Spleen (tissue), 7 donors: ENCODE measurements at regions not wholly inside any gene's neighbourhood (a gene's known extent, or its start where the extent isn't known, plus 50 kb on each side); places are given as distances from the start of the nearest gene placed in this dataset.

Experiments
- CTCF ChIP-seq, 11 experiments: fragments of 200-600 bp in 7 of 11; fragments of 450-650 bp in 4 of 11; sonication (generic) in 4 of 11; IDR thresholded peaks in 8 of 11; conservative IDR thresholded peaks in 3 of 11; 1 replicate in 7 of 11; 2 replicates in 4 of 11; pipeline versions ENCODE4 v1.4.0 to v1.8.0; 2016 to 2021; ENCODE audit warnings: antibody characterized with exemption in 11 of 11, inconsistent platforms in 4 of 11, mild to moderate bottlenecking in 1 of 11
- POLR2A ChIP-seq, 3 donors: fragments of 450-650 bp; IDR thresholded peaks; one replicate each; pipeline ENCODE4 v1.5.1; 2017; ENCODE audit warnings: antibody characterized with exemption in 3 of 3, mild to moderate bottlenecking in 1 of 3
- donor health status: DM: no; HTN: no; CAD: no; lungs with moderate emphysema.
- donor health status: DM: no; HTN: no; CAD: no.
- donor health status: DM: no; HTN: no; CAD: no.

- TF ChIP-seq CTCF (IDR thresholded peaks at IDR 0.05 in 8 of 11, conservative IDR thresholded peaks at IDR 0.05 in 3 of 11) (no peak), POLR2A (IDR thresholded peaks at IDR 0.05) (no peak)
Measured at GRCh38 chr1:2961081-2961480, 60.2 kb upstream of the ACTRT2 start.
